ENCODE measurements at regions not wholly inside any gene's neighbourhood (a gene's known extent, or its start where the extent isn't known, plus 50 kb on each side); places are given as distances from the start of the nearest gene placed in this dataset.

GRCh38 chr2:239475161-239476028 is 74.6 kb upstream of the HDAC4 start:
- no peak overlapping the region for H3K4me2 ChIP-seq
- no peak overlapping the region for H3K4me3 ChIP-seq
- H3K4me1 ChIP-seq (ENCODE audit: insufficient read depth), result no peaks in the 10 kb centered on the region
- no peak overlapping the region for H3K4me3 Mint-ChIP-seq
- H2AFZ ChIP-seq, result no peak overlapping the region
- DNase-seq (ENCODE audit: low spot score) (no peak), ATAC-seq (no peak)
- H3F3A ChIP-seq (replicated peaks; ENCODE audit: low read depth), result no peaks in the 10 kb centered on the region
- no peaks in the 10 kb centered on the region for H3K27me3 ChIP-seq (ENCODE audit: insufficient read depth)
- no peak overlapping the region for H3K27ac ChIP-seq (ENCODE audit: low read depth)
- no peaks in the 10 kb centered on the region; the same call in 1 of the 3 replicates for H3K36me3 Mint-ChIP-seq (ENCODE audit: low read depth)
- TF ChIP-seq ETS1 (IDR thresholded peaks at IDR 0.05), result no peak
- TF ChIP-seq, protein P1, sequence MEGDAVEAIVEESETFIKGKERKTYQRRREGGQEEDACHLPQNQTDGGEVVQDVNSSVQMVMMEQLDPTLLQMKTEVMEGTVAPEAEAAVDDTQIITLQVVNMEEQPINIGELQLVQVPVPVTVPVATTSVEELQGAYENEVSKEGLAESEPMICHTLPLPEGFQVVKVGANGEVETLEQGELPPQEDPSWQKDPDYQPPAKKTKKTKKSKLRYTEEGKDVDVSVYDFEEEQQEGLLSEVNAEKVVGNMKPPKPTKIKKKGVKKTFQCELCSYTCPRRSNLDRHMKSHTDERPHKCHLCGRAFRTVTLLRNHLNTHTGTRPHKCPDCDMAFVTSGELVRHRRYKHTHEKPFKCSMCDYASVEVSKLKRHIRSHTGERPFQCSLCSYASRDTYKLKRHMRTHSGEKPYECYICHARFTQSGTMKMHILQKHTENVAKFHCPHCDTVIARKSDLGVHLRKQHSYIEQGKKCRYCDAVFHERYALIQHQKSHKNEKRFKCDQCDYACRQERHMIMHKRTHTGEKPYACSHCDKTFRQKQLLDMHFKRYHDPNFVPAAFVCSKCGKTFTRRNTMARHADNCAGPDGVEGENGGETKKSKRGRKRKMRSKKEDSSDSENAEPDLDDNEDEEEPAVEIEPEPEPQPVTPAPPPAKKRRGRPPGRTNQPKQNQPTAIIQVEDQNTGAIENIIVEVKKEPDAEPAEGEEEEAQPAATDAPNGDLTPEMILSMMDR (conservative IDR thresholded peaks at IDR 0.05; ENCODE audit: low read depth in 2 of 2), result no peak
- no peak for TF ChIP-seq POLR2AphosphoS5 (IDR thresholded peaks at IDR 0.05; ENCODE audit: low read depth)
- TF ChIP-seq STAT1 (IDR thresholded peaks at IDR 0.05; ENCODE audit: unreplicated experiment), result no peak
- no peaks in the 10 kb centered on the region for H3K36me3 ChIP-seq (ENCODE audit: insufficient read depth)
- H4K20me1 ChIP-seq (replicated peaks; ENCODE audit: insufficient read depth), result no peaks in the 10 kb centered on the region
- H3K4me1 Mint-ChIP-seq, result no peaks in the 10 kb centered on the region
- H3K79me2 ChIP-seq (replicated peaks; ENCODE audit: insufficient read depth), result no peaks in the 10 kb centered on the region
- no peak overlapping the region for H3K27ac Mint-ChIP-seq
- peaks cover 13% of the 10 kb centered on the region for H3K9me3 Mint-ChIP-seq
- peaks cover 6% of the 10 kb centered on the region for H3K27me3 Mint-ChIP-seq (ENCODE audit: insufficient read depth, low read depth, poor library complexity)
- H3K9me2 ChIP-seq (ENCODE audit: insufficient read depth), result no peaks in the 10 kb centered on the region

DNA sequence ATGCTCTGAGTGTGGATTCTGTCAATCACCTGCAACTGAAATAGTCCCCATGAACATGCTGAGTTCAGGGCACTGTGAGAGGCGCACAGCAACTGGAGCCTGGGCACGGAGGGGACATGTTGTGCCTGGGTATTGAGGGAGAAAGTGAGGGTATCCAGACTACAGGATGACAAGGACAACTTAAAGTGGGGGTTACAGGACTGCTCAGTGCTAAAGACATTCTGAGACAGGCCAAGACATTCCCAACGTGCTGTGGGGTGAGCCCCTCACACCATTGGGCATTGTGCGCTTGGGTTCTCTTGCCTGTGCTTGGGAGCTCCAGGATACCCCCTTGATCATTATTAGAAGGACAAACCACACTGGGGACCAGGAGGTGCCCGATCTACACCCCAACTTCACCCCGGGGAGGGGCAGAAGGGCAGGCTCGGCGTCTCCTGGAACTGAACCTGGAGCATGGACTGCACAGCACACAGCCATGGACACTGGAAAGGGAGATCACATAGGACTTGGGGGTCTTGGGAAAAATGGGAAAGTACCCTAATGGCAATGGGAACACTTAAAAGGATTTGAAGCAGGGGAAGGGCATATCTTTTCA is 72.5 kb upstream of the HDAC4 start:
- no peak overlapping the region for H2AFZ ChIP-seq
- H3K4me3 Mint-ChIP-seq, result no peak overlapping the region
- H3K36me3 Mint-ChIP-seq (ENCODE audit: low read depth), result peaks cover 3% of the 10 kb centered on the region
- H3K27me3 Mint-ChIP-seq (ENCODE audit: insufficient read depth, low read depth, poor library complexity), result peaks cover 6% of the 10 kb centered on the region
- no peak overlapping the region for H3K4me3 ChIP-seq
- H3F3A ChIP-seq (replicated peaks; ENCODE audit: low read depth), result no peaks in the 10 kb centered on the region
- no peak for TF ChIP-seq EZH2phosphoT487 (IDR thresholded peaks at IDR 0.05; ENCODE audit: unreplicated experiment)
- no peak for TF ChIP-seq NANOG (IDR thresholded peaks at IDR 0.05; ENCODE audit: borderline replicate concordance)
- TF ChIP-seq JUNB (IDR thresholded peaks at IDR 0.05; ENCODE audit: unreplicated experiment), result no peak
- H3K4me2 ChIP-seq, result no peak overlapping the region
- no peaks in the 10 kb centered on the region for H3K79me2 ChIP-seq (replicated peaks; ENCODE audit: insufficient read depth)
- no peaks in the 10 kb centered on the region for H4K20me1 ChIP-seq (replicated peaks; ENCODE audit: insufficient read depth)
- no peak for DNase-seq (ENCODE audit: low spot score)
- no peaks in the 10 kb centered on the region for H3K4me1 Mint-ChIP-seq
- no peaks in the 10 kb centered on the region for H3K4me1 ChIP-seq (ENCODE audit: insufficient read depth)
- H3K27ac ChIP-seq (ENCODE audit: low read depth), result no peak overlapping the region
- ATAC-seq, result no peak
- H3K9me3 Mint-ChIP-seq, result peaks cover 27% of the 10 kb centered on the region
- no peaks in the 10 kb centered on the region for H3K36me3 ChIP-seq (ENCODE audit: insufficient read depth)
- H3K9me2 ChIP-seq (ENCODE audit: insufficient read depth), result no peaks in the 10 kb centered on the region
- H3K27me3 ChIP-seq (ENCODE audit: insufficient read depth), result no peaks in the 10 kb centered on the region
- no peak overlapping the region for H3K27ac Mint-ChIP-seq
